Stimulated activated CD4-positive, alpha-beta T cell treated with anti-CD3 and anti-CD28 coated beads, Interleukin-15, amount 100 ng/mL, for 24 hours (primary cell): ENCODE measurements at regions not wholly inside any gene's neighbourhood (a gene's known extent, or its start where the extent isn't known, plus 50 kb on each side); places are given as distances from the start of the nearest gene placed in this dataset.
A peak's percentile ranks its signal among the peaks of the same experiment; 100 is the strongest.

Experiments
- DNase-seq: peaks from one replicate; pipeline ENCODE4 v3.0.0-alpha.2; 2020

DNA sequence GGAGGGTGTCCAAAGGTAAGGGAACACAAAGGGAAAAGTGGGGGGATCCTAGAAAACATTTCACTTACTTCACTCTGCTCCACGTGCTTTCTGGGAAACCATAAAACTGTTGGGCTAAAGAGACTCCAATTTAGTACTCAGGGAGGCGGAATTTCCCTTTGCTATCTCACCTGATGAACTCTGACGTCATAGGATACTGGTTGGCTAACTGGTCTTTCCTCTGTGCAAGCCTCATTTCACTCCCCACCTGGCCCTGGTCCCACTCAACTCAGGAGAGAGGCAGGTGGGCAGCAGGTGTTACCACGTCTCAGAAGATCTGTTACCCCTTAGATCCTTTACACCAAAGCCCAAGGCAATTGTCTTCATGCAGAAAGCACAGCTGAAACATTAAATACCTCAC lies 51.8 kb upstream of the PMAIP1 start:
- DNase-seq = no peak

DNA sequence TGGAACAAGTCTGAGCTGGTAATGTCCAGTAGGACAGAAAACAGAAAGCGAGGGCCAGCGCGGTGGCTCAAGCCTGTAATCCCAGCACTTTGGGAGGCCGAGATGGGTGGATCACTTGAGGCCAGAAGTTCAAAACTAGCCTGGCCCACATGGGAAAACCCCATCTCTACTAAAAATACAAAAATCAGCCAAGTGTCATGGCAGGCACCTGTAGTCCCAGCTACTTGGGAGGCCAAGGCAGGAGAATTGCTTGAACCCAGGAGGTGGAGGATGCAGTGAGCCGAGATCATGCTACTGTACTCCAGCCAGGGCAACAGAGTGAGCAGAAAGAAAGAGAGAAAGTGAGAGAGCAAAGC lies 52.3 kb upstream of the PMAIP1 start:
- DNase-seq = peak; percentile 5

DNA sequence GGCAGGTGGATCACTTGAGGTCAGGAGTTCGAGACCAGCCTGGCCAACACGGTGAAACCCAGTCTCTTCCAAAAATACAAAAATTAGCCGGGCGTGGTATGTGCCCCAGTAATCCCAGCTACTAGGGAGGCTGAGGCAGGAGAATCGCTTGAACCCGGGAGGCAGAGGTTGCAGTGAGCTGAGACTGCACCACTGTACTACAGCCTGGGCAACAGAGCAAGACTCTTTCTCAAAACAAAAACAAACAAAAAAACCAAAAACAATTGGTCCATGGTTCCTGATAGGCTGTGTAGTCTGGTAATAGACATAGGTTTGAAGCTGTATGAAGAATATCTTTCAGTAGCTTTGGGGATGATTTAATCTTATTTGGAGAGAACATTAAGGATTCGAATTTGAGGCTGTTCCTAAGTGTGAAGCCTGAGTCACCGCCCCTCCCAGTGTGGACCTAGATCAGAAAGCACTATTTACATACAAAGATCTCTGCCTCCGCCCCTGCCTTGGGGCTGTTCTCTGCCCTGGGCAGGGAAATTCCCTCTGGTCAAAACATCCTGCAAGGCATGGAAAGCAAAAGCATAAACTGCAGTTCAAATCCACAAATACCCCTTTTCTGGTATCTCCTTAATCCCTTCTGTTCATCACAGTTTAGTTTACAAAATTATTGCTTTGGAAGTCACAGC lies 52.8 kb upstream of the PMAIP1 start:
- DNase-seq = peak; percentile 73

DNA sequence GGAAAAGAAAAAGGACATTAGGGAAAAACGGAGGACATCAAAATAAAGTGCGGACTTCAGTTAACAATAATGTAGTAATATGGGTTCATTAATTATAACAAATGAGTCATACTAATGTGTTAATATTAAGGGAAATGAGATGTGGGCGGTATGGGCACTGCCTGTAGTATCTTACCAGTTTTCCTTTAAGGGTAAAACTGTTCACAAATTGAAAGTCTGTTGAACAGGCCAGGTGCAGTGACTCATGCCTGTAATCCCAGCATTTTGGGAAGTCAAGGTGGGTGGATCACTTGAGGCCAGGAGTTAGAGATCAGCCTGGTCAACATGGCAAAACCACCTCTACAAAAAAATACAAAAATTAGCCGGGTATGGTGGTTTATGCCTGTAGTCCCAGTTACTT lies 56.8 kb upstream of the PMAIP1 start:
- DNase-seq = no peak

DNA sequence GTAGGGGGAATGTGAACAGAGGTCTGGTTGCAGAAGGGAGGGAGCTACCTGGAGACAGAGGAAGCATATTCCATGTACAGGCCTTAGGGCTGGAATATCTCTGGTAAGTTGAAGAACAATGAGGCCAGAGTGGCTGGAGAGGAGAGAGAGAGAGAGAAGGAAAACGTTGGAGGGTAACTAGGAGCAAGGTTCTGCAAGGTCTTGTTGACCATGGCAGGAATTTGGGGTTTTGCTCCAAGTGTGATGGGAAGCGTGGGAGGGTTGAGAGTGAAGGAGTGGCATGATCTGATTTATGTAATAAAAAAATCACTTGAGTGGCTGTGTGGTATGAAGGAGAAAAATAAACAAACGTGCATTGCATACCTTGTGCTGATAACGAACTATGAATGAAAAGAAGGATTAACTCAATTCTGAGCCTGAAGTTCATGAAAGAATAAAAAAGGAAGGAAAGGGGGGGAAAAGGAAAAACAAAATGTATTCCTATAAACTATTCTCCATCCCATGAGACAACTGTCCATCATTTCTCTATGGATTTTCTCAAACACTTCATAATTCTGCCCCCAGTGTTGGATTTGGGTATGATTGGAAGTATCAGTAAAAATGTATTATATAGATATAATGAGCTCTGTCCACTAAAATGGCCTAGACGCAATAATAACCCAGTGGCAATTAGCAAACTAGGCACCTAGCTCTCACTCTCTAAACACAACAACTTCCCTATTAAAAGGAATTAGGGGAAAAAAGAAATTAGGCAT lies 59.7 kb upstream of the PMAIP1 start:
- DNase-seq = no peak

DNA sequence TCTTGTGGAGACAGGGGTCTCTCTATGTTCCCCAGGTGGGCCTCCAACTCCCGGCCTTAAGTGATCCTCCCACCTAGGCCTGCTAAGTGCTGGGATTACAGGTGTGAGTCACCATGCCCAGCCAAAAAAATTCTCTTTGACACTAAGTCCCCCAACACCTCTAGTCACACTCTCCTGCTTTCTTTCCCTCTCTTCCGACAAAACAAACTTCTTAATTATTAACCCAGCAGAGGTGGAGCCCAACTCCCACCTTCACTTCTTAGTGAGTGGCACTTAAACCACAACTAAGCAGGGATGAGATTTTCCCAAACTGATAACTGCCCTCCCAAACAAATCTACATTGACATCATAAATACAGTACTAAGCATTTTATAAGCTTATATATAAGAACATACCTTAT lies 60.5 kb upstream of the PMAIP1 start:
- DNase-seq = no peak

DNA sequence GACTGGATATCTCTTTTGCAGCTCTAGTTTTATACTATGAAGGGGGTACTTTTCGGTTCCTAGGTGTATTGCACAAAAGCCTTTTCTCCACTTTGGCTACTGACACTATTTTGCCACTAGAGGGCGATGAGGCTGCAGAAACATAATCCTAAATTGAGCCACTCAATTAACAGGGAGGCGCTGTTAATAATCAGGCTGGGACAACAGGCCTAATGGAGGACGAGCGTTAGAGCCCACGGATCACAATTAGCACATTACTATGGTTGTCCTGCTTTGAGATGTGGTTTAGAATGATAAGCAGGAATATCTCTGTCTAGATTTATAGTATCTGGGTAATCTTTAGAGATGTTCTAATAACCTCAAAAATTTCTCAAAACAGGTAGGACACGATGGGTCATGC lies 62.2 kb upstream of the PMAIP1 start:
- peak; percentile 57 for DNase-seq

DNA sequence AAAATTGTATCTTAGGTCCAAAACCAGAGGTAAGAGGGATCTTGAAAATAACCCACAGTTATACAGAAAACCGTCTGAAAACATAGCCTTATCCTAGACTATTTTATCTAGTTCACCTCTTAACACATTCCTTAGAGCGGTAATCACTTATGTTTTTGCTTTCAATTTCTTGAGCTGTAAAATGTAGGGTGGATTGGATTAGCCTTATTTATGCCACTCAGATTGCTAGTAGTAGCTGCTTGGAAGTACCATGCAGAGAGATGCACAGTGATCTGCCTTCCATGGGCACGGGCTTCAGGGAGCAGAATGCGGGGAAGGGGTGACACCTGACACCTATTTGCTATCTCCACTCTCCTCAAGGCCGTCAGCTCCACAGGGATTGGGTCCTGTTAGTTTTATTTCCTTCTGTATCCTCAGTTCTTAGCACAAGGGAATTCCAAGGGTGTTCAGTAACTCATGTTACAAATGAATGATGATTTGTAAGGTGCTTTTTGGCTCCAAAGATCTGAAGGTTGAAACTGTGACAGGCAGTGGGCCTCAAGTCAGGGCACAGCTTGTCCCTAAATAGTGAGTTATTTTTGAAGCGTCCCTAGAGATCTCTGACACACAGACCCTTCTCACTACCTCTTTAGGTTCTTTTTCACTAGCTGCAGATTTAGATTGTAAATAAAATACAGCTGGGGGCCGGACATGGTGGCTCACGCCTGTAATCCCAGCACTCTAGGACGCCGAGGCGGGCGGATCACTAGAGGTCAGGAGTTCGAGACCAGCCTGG lies 64.0 kb upstream of the PMAIP1 start:
- DNase-seq = no peak

DNA sequence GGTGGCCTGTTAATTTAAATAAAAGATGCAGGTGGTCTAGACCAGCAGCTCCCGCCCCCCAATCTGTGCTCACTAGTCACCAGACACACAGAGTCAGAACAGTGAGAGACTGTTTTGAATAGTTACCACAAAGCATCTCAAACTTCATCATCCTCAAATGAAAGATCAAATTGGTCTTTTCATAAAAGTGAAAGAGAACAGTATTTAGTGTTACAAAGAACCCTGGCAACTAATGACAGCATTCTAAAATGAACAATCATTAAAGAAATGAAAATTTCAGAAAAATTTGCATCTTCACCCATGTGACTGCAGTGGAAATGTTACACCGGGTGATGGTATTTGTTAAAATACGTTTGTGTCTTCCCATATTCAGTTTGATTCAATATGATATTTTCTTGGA lies 65.5 kb upstream of the PMAIP1 start:
- no peak for DNase-seq

DNA sequence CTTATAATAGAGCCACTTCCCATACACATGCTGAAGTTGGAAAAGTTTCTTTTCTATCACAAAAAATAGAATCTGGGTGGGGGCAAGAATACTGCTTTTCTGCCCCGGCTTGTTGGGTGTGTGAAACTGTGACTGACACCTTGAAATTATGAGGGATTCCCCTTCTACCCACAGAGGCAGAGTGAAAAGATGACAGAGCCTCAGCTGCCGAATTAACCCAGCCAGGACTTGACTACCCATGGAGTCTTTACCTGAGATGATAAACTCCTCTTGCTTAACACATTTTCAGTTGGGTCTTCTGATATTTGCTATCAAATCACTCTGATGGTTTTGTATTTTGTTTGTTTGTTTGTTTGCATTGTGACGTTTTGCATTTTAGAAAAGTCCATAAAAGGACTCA lies 66.0 kb upstream of the PMAIP1 start:
- peak; percentile 10 for DNase-seq

DNA sequence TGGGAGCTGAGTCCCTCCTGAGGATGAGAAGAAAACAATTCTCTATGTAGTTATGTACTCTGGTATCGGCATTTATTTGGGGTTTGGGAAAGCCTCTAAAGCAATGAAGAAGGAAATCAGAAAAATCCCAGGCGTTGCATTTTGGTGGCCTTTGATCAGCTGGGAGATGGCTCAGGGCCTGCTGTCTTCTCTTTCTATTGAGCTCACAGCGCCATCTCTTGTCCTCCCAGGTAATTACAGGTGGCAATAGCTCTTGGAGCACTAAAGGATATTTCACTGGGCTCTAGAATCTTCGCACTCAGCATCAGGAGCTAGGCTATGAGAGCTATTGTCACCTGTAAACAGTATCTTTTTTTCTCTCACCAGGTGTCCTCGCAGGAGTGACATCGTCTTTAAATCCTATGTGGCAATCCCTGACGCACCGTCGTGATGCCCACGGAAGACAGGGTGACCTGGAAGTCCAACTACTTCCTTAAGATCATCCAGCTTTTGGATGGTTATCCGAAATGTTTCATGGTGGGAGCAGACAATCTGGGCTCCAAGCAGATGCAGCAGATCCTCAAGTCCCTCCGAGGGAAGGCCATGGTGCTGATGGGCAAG lies 76.1 kb upstream of the PMAIP1 start:
- DNase-seq = peak; percentile 63

DNA sequence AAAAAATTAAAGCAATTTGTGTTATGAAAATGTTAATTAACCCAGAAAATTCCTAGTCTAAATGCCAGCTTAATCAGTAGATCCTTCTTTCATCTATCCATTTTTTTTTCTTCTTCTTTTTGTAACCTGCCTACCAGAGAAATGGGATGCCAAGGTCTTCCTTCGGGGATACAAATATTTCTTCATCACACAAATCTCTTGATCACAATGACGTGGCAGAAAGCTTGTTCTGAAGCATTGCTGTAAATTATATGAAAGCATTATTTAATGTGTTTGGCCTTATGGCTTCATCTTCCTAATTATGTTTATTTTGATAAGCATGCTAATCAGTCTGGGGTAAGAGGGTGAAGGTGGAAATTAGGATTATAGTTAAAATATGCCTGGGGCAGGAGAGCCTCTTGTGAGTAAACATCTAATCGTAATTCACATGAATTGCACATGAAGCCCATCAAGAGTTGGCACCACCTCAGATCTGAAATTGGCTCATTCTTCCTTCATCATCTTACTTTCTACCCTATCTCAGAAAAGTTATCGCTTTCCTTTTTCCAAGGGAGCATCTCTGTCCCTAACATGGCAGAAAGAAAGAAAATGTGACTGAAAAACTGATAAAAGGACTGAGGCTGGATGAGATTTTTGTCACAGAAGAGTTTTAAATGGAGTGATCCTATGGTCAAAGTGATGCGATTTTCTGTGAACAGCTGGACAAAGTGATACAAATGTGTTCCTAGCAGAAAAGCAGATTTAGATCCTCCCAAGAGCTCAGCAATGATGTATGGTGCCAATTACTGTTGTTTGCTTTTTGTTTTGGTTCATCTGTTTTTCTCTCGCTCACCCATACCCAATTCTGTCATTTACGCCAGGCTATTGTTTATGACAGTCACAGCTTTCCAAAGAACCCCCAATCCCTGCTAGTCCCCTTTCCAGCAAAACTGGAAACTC lies 76.9 kb upstream of the PMAIP1 start:
- no peak for DNase-seq

DNA sequence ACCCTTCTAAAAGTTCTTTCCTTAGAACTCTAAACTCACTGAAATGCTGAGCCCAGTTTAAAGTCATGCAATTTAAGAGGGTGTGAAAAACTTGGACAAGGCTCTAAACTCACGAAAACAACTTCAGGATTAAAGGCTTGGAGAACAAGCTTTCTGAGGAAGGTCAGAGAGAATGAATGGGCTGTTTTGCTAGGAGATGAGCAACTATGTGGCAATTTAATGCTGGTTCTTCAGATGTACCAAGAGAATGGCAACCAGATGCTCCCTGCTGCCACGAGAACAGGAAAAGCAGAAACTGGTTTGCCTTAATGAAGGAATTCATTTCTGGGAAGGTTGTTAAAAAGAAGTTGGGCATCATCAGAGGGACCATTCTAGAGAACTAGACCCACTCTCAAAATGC lies 77.8 kb upstream of the PMAIP1 start:
- DNase-seq = no peak

DNA sequence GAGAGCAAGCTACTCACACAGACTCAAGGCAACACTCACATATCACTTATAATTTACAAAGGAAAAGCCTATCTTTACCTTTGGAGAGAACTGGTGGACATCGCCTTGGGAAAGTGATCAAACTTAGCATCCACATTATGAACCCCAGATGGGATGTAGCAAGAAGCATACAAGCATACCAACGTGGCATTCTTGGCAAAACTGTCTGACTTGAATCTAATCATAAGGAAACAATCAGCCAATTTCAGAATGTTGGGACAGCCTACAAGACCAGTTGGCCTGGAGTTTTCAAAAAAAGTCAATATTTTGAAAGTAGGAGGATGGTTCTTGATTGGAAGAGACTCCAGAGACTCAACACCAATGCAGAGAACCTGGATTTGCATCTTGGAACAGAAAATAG lies 79.1 kb upstream of the PMAIP1 start:
- DNase-seq = no peak

DNA sequence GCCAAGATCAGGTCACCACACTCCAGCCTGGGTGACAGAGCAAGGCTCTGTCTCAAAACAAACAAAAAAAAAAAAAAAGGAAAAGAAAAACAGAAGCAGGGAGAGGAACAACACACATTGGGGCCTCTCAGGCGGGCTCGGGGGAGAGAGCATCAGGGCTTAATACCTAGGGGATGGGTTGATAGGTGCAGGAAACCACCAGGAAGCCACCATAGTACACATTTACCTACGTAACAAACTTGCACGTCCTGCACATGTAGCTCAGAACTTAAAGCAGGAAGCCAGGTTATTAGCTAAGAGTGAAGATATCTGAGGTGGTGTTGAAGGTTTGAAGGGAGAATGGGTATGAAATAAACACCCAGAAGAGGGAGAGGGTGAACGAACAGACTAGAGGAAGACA lies 81.0 kb upstream of the PMAIP1 start:
- no peak for DNase-seq

DNA sequence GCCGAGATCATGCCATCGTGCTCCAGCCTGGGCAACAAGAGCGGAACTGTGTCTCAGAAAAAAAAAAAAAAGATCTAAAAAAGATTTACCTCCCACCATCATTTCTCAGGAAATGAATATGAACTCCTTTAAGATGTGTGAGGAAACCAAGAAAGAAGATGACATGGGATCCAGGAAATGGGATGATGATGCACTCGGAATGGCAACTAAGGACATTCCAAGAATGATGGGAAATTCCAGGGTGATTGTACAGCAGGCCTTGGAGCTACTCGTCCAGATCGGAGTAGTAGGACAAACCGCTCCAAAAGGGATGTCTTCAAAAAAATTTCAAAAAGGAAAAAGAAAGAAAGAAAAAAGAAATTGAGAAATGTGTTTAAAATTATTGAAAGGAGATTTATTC lies 84.9 kb upstream of the PMAIP1 start:
- DNase-seq = no peak

DNA sequence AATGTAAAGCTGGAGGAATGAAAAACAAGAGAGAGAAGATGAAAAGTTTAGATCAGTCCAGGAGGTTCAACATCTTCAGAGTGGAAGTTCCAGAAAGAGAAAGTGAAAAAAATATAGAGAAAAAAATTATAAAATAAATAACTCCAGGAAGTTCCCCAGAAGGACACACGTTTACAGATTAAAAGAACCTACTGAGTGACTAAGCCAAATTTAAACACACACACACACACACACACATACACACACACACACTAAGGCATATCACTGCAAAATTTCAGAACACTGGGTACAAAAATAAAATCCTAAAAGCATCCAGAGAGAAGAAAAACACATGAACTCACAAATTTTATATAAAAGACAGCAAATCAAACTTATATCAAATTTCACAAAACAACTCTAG lies 85.9 kb upstream of the PMAIP1 start:
- DNase-seq = no peak

DNA sequence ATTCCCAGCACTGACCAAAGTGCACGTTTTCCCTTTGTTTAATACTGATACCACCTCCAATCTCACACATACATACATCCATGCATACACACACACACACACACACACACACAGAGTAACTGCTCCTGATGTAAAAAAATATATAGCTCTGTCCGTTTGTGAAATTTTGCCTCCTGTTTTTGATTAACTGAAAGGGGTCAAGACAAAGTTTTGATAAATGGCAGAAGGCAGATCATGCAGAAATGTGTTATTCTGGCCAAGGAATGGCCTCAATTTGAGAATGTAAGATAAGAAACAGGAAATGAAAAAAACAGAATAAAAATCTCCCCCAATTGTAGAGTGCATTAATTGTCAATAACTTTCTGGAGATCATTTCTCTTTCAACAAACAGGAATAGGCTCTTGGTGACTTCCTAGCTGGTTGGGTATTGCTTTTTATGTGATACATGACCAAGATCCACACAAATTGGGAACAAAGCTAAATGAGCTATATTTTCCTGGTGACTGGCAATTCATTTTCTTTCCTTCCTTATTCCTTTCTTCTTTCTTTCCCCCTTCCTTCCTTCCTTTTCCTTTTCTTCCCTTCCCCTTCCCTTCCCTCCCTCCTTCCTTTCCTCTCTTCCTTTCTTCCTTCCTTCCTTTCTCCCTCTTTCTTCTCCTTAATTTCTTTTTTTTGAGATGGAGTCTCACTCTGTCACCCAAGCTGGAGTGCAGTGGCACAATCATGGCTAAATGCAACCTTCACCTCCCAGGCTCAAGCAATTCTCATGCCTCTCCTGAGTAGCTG lies 88.9 kb upstream of the PMAIP1 start:
- DNase-seq = no peak

DNA sequence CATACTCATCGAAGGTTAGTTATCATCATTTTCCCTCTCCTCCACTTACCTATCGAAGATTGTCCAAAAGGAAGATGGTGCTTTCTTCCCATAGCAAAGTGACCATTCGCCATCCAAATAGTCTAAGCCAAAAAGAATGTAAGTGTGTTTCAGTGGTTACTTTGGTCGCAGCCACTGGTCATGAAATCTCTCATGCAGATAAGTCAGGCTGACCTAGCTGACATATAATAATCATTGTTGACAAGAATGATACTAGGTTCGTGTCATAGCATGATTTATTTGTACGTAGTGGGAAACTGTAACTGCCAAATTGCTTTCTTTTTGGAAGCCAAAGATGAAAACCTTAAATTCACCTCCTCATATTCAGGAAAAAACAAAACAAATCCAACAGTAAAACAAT lies 89.6 kb upstream of the PMAIP1 start:
- DNase-seq = no peak

DNA sequence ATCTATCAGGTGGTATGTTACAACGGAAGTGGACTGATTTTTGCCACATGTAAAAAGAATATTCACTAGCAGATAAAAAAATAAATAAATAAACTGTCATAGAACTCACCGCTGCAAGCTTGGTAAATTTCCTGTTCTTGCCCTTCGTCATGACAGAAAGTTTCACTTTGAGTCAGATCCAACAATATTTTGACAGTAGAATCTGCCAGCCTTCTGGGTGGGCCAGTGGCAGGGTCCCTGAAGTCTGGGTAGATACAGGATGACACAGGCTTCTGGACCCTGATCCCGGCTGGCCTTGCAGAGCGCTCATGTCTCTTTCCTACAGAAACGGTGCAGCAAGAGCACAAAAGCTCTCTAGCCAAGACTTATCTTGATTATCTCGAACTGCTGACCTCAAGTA lies 97.8 kb upstream of the PMAIP1 start:
- DNase-seq = no peak

DNA sequence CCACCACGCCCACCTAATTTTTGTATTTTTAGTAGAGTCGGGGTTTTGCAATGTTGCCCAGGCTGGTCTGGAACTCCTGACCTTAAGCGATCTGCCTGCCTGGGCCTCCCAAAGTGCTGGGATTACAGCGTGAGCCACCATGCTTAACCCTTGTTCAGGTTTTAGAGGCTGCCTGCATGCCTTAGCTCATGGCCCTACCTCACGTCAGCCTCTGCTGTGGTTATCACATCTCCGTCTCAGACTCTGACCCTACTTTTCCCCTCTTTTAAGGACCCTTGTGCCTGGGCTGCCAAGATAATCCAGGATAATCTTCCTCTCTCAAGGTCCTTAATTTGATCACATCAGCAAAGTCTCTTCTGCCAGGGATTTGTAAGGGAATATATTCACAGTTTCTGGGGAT lies 98.2 kb upstream of the PMAIP1 start:
- no peak for DNase-seq

DNA sequence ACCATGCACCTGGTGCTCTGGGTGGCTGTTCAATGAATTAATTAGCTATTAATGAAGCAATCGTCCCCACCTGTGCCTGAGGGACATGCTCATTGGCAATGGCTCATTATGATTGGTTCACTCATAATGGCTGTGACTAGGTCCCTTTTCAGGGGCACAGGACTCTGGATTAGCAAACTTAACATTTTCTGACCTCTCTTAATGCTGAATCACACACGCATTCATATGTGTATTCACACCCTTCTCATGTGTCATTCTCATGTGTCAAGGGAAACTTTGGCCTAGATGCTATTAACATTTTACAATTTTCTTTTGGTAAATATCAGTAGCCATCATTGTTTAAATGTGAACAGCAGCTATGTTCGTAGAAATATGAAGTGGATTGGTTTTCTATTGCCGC lies 98.9 kb upstream of the PMAIP1 start:
- no peak for DNase-seq
